ENCODE measurements at regions not wholly inside any gene's neighbourhood (a gene's known extent, or its start where the extent isn't known, plus 50 kb on each side); places are given as distances from the start of the nearest gene placed in this dataset.
"Not testable (repeated sequence)": the region's sequence is repeated elsewhere in the genome, so short reads cannot be mapped to it uniquely, and the experiment has no call there.

GRCh38 chr1:120941066-120941465 lies 51.5 kb downstream of the PPIAL4A start:
- not testable (repeated sequence) for DNase-seq (ENCODE audit: low read depth)

GRCh38 chr1:120941836-120942217 lies 52.3 kb downstream of the PPIAL4A start:
- not testable (repeated sequence) for DNase-seq (ENCODE audit: low read depth)

- DNase-seq (ENCODE audit: low read depth) = peak; percentile 24
Measured at GRCh38 chr1:120942218-120942944, 52.8 kb downstream of the PPIAL4A start.

- DNase-seq (ENCODE audit: low read depth) = not testable (repeated sequence)
Measured at GRCh38 chr1:120942945-120943319, 53.4 kb downstream of the PPIAL4A start.

GRCh38 chr1:120944691-120945090 lies 55.1 kb downstream of the PPIAL4A start:
- not testable (repeated sequence) for DNase-seq (ENCODE audit: low read depth)

- DNase-seq (ENCODE audit: low read depth) = not testable (repeated sequence)
Measured at GRCh38 chr1:120945122-120945521, 55.6 kb downstream of the PPIAL4A start.

- DNase-seq (ENCODE audit: low read depth) = not testable (repeated sequence)
Measured at GRCh38 chr1:120947114-120947513, 57.5 kb downstream of the PPIAL4A start.

- not testable (repeated sequence) for DNase-seq (ENCODE audit: low read depth)
Measured at GRCh38 chr1:120949724-120950123, 60.2 kb downstream of the PPIAL4A start.

GRCh38 chr1:120950633-120951032 lies 61.1 kb downstream of the PPIAL4A start:
- DNase-seq (ENCODE audit: low read depth) = not testable (repeated sequence)

GRCh38 chr1:120951100-120951499 lies 61.5 kb downstream of the PPIAL4A start:
- DNase-seq (ENCODE audit: low read depth) = not testable (repeated sequence)

GRCh38 chr1:120952207-120952870 lies 62.8 kb downstream of the PPIAL4A start:
- not testable (repeated sequence) for DNase-seq (ENCODE audit: low read depth)

GRCh38 chr1:120952871-120953265 lies 63.3 kb downstream of the PPIAL4A start:
- DNase-seq (ENCODE audit: low read depth) = not testable (repeated sequence)

GRCh38 chr1:120954736-120955135 lies 65.2 kb downstream of the PPIAL4A start:
- DNase-seq (ENCODE audit: low read depth) = no peak

- DNase-seq (ENCODE audit: low read depth) = not testable (repeated sequence)
Measured at GRCh38 chr1:120955961-120956360, 66.4 kb downstream of the PPIAL4A start.

- not testable (repeated sequence) for DNase-seq (ENCODE audit: low read depth)
Measured at GRCh38 chr1:120966018-120966417, 76.4 kb downstream of the PPIAL4A start.

- DNase-seq (ENCODE audit: low read depth) = not testable (repeated sequence)
Measured at GRCh38 chr1:120972863-120973262, 83.3 kb downstream of the PPIAL4A start.

- not testable (repeated sequence) for DNase-seq (ENCODE audit: low read depth)
Measured at GRCh38 chr1:120973836-120974235, 84.3 kb downstream of the PPIAL4A start.

- not testable (repeated sequence) for DNase-seq (ENCODE audit: low read depth)
Measured at GRCh38 chr1:120977279-120977678, 87.7 kb downstream of the PPIAL4A start.

GRCh38 chr1:120981489-120982094 lies 92.0 kb downstream of the PPIAL4A start:
- DNase-seq (ENCODE audit: low read depth) = not testable (repeated sequence)

- not testable (repeated sequence) for DNase-seq (ENCODE audit: low read depth)
Measured at GRCh38 chr1:120994614-120995013, 105.0 kb downstream of the PPIAL4A start.

- DNase-seq (ENCODE audit: low read depth) = not testable (repeated sequence)
Measured at GRCh38 chr1:120995025-120995424, 105.5 kb downstream of the PPIAL4A start.

- not testable (repeated sequence) for DNase-seq (ENCODE audit: low read depth)
Measured at GRCh38 chr1:121001090-121001726, 111.6 kb downstream of the PPIAL4A start.
